HG03442 (cell line): ENCODE measurements at regions not wholly inside any gene's neighbourhood (a gene's known extent, or its start where the extent isn't known, plus 50 kb on each side); places are given as distances from the start of the nearest gene placed in this dataset.

Experiments used
- ATAC-seq: cut with Tn5 transposase; IDR thresholded peaks from one replicate; pipeline ENCODE4 v1.9.1; 2021; ENCODE audit warnings: mild to moderate bottlenecking, moderate library complexity; ENCODE audit not compliant: unreplicated experiment

GRCh38 chr6:14791526-14791925 lies 454.3 kb upstream of the JARID2 start:
- no peak for ATAC-seq

DNA sequence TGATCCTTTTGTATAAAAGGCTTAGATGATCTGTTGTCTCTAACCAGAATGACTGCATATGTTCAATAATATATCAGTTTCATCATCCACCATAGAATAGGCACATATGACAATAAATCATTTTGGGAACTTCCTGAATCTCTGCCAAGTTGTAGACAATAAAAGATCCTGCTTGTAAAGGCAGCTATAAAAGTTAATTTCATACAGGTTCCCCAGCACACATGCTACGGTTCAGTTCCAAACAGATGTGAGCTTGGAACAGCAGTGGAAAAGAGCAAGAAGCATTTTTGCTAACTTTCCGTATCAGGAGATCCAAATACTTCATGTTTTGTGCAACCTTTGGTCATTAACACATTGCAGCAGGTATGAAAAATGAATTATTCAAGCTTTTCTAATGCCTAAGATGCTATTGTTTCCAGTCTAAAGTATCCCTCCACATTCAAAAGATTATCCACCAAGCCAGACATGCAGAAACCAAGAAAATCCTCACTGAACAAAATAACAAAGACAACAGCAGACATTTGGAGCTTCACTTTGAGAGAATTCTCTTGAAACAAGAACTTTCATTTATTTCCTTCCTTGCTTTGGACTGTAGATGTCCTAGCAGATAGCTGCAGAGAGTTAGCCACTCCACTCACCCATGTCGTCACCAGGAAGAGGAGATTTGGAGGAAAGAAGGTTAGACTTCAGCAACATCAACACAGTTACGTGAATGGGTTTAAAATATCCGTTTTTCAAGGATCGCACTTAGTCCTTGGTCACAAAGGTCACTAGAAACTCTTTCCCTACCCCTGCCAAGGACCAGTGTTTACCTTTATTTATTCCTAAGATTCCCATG lies 453.5 kb upstream of the JARID2 start:
- no peak for ATAC-seq

GRCh38 chr6:14795451-14795850 lies 450.4 kb upstream of the JARID2 start:
- no peak for ATAC-seq

- ATAC-seq: no peak
These were observed 448.7 kb upstream of the JARID2 start for GRCh38 chr6:14796974-14797762.

- ATAC-seq: no peak
These were observed 447.8 kb upstream of the JARID2 start for GRCh38 chr6:14797875-14798593.

- no peak for ATAC-seq
These were observed 447.3 kb upstream of the JARID2 start for GRCh38 chr6:14798594-14798982.

- no peak for ATAC-seq
These were observed 446.8 kb upstream of the JARID2 start for GRCh38 chr6:14798996-14799588.

DNA sequence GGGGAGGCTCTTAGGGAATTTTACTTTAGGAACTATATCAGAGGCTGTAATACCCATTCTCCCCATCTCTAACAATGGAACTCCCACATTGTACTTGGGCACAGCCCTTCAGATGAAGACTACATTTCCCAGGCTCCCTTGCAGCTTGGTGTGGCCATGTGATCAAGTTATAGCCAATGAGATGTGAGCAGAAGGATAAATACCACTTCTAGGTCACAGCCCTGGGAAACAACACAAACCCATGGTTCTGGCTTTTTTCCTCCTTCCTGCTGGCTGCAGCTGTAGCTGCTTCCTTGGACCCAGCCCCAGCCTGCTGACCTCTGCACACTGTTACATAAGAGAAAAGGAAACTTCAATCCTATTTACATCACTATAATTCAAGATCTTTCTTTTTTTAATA lies 445.9 kb upstream of the JARID2 start:
- ATAC-seq: peak; percentile 61

DNA sequence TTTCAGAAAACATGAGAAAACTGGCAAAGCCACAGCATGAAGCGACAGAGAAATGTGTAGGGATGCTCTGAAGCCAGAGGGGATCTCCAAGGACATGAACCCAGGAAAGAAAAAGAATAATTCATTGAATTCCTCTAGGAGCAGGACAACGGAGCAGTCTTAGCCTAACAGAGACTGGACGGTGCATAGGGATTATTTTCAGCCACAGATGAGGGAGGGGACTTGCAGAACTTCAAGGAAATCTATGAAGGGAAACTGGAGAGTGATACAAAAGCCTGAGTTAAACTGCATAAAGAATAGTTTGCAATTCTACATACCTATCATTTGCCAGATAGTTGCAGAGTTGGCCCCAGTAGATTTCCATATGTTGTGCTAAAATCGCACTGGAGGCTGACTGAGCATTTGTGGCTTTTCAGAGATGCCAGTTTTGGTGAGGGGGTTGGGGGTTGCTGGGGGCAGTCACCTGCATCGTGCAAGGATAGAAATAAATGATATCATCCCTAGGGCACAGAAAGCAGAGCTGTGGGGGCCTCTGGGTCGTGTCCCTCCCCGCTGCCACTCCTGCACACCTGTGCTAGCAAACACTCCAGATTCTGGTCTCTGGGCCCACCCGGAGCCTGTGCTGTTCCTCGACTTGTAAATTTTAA lies 443.2 kb upstream of the JARID2 start:
- no peak for ATAC-seq

DNA sequence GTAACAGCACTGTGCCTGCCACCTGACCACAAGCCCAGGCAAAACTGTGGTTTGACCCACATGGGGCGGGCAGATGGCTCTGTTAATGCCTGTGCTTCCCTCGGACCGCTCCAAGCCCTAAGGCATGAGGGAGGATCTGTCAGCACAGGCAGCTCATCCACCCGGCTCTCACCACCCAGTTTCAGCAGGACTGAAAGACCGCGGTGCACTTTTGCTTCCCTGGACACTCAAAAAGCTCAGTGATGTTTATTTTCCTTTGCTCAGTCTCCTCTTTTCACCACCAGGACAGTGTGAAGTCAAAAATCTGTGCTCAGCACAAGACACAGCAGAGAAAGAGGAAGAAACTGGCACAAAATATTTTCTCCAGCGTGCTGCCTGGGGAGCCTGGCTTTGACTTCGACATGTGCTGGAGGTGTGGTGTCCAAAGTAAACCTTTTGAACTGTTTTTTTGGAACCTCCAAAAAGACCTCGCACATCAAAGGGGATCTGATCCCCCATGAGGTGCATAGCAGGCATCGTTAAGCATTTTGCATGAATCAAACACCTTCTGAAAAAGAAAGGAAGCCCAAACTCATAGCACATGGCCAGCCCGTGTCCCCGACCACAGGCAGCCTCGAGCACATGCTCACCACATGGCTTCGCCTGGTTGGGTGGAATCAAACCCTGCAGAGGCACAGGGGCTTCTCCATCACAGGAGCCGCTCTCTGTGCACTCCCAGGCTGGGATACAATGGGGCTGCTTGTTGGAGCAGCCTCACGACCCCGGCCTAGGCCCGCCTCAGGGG lies 441.7 kb upstream of the JARID2 start:
- ATAC-seq: no peak

DNA sequence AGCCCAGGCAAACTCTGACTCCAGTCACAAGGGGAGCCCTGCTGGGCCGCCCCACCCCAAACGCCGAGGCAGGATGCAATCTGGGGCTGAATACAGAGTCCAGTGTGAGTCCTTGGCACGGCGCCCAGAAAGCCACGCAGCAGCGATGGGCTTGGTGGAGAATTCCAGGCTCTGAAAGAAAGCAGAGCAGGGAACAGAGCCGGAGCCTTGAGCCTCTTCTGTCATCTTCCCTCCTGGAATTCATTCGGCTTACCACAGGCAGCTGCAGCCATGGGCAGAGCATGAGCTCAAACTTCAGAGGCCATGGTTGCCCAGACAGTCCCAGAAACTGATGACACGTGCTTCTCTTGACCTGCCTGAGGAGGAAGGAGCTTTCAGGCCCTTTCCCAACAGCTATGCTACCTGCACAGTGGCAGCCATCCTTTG lies 441.1 kb upstream of the JARID2 start:
- ATAC-seq: no peak

DNA sequence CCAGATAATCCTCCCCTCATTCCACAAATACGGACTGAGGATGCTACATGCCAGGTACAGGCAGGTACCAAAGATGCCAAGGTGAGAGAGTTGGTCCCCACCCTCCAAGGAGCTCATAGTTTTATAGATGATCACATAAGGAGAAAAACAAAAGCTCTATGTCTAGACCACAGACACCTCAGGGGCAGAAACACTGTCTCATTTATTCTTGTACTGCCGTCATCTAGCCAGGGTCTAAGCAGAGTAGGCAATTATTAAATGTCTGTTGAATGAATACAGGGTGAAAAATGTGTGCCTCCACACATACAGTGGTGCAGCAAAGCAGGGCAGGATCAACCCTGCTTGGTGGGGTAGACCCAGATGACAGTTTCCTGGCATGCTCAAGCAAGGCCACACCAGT lies 439.8 kb upstream of the JARID2 start:
- ATAC-seq: no peak

DNA sequence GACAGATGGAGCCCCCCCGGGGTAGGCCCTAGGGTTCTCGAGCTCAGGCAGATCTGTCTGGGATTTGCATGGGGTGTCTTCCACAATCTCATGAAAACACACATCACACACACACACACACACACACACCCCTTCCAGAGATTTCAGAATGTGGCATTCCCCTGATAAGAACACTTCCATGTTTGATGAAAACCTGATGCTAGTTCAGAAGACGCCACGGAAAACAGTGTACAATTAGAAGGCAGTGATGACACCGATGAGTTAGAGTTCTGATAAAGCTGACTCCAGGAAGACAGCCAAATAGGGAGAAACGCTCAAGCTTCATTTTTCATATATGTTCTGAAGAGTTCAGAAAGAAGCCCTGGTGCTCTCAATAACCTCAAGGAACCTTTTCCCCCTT lies 438.7 kb upstream of the JARID2 start:
- ATAC-seq: no peak

DNA sequence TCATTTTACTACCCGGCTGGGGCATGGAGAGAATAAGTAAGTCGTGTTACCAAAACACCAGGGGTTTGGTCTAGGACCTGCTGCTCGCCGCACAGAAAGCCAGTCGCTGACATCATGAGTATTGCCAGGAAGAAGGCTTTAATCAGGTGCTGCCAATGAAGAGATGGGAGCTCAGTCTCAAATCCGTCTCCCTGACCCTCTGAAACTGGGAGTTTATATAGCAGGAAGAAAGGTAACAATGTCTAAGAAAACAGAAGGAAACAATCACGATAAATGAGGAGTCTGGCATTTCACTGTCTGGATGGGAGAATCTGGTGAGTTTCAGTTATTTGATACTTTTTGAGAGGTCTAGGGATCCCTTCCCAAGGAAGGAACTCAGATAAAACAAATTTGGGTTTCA lies 437.9 kb upstream of the JARID2 start:
- ATAC-seq: no peak

- ATAC-seq: no peak
These were observed 435.8 kb upstream of the JARID2 start for GRCh38 chr6:14810021-14810420.

GRCh38 chr6:14811775-14812428 lies 434.0 kb upstream of the JARID2 start:
- no peak for ATAC-seq

DNA sequence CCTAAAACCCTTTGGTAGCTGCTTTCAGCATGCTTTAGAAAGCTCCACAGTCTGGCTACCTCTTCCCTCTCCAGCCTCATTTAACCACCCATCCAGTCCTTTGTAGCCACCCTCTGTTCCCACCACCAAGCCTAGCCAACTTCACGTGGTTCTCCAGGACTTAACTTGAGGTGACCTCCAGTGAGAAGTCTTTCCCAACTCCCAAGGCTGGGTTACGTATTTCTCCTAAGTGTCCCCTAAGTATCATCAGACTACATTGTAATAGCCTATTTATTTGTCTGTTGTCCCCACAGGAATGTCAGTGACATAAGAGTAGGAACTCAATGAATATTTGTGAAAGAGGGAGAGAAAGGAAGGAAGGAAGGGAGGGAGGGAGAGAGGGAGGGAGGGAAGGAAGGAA lies 431.9 kb upstream of the JARID2 start:
- ATAC-seq: no peak

GRCh38 chr6:14816116-14816859 lies 429.6 kb upstream of the JARID2 start:
- ATAC-seq: no peak

DNA sequence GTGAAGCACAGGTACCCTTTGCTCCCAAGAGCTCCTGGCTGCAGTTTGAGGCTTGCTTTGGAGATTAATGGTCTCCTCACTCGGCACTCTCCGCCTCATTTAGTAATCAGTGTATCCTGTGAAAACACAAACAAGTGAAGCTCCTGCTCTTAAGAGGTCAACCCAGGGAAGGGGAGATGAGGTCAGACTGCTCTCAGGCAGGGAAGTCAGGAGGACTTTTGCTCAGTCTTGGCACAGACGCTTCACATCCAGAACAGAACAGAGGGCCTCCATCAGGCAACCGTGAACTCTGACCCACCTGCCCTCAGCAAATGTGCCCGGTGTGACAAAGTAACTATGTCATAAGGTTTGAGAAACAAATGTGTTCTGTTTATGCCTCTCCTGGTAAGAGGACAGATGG lies 428.8 kb upstream of the JARID2 start:
- no peak for ATAC-seq
